ENCODE measurements at regions not wholly inside any gene's neighbourhood (a gene's known extent, or its start where the extent isn't known, plus 50 kb on each side); places are given as distances from the start of the nearest gene placed in this dataset.

DNA sequence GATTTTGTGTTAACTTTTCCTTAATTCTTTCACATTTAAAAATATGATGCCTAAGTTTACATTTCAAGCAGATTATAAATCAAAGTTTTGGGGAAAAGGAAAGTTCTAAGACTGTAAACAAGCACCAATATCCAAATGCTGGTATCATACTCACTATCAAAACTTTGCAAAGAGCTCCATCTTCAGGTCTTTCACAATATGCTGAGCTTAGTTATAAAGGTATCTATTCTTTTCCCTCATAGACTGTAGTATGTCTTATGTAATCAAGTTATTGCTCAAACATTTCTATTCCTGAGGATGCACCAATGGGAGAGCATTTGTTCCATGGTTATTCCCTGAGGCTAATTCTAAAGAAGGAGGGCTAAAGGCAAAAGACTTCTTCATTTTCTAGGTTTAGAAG is 207.9 kb upstream of the FAM241A start:
- no peak for TF ChIP-seq POLR2A (IDR thresholded peaks at IDR 0.05)
- TF ChIP-seq, protein P1, sequence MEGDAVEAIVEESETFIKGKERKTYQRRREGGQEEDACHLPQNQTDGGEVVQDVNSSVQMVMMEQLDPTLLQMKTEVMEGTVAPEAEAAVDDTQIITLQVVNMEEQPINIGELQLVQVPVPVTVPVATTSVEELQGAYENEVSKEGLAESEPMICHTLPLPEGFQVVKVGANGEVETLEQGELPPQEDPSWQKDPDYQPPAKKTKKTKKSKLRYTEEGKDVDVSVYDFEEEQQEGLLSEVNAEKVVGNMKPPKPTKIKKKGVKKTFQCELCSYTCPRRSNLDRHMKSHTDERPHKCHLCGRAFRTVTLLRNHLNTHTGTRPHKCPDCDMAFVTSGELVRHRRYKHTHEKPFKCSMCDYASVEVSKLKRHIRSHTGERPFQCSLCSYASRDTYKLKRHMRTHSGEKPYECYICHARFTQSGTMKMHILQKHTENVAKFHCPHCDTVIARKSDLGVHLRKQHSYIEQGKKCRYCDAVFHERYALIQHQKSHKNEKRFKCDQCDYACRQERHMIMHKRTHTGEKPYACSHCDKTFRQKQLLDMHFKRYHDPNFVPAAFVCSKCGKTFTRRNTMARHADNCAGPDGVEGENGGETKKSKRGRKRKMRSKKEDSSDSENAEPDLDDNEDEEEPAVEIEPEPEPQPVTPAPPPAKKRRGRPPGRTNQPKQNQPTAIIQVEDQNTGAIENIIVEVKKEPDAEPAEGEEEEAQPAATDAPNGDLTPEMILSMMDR (IDR thresholded peaks at IDR 0.05 in 4 of 5, conservative IDR thresholded peaks at IDR 0.05 in 1 of 5) = no peak
